NT2/D1 (cell line): ENCODE measurements at regions not wholly inside any gene's neighbourhood (a gene's known extent, or its start where the extent isn't known, plus 50 kb on each side); places are given as distances from the start of the nearest gene placed in this dataset.

Source experiments
- SUZ12 ChIP-seq: IDR thresholded peaks from 2 replicates; pipeline ENCODE4 v1.6.1; 2011; ENCODE audit not compliant: insufficient read length, insufficient read depth; ENCODE audit errors: extremely low read depth
- YY1 ChIP-seq: IDR thresholded peaks from 2 replicates; pipeline ENCODE4 v1.6.1; 2011; ENCODE audit not compliant: insufficient read length, insufficient read depth
- ZNF274 ChIP-seq: IDR thresholded peaks from 2 replicates; pipeline ENCODE4 v1.6.1; 2011; ENCODE audit warnings: mild to moderate bottlenecking, low read depth, low read length

- TF ChIP-seq ZNF274 (no peak), YY1 (no peak), SUZ12 (no peak)
Measured at GRCh38 chr21:35635994-35636393, 424.3 kb downstream of the SETD4 start.
